Epithelial cell of prostate (primary cell): ENCODE measurements at regions not wholly inside any gene's neighbourhood (a gene's known extent, or its start where the extent isn't known, plus 50 kb on each side); places are given as distances from the start of the nearest gene placed in this dataset.

Experiments
- DNase-seq: peaks from one replicate; pipeline ENCODE4 v3.0.0-alpha.2; 2011; ENCODE audit warnings: low read depth, low spot score
- H3K27ac ChIP-seq: fragments of 450-650 bp; 2 replicates; pipeline ENCODE4 v1.5.1; 2017; ENCODE audit warnings: mild to moderate bottlenecking

DNA sequence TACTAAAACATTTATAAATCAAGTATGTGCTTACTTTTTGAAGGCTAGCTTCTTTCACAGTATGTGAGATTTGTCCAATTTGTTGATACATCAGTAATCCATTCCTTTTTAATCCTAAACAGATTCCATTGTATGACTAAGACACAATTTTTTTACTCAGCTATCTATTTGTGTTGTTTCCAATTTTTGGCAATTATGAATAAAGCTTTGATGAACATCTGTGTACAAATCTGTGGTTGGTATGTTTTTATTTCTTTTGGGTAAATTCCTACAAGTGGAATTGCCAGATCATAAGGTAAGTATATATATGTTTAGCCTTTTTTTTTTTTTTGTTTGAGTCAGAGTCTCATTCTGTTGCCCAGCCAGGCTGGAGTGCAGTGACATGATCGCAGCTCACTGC, 56.2 kb upstream of the VEPH1 start:
- H3K27ac ChIP-seq = no peak overlapping the region
- DNase-seq = no peak
